IPS-NIHi7 (cell line): ENCODE measurements at regions not wholly inside any gene's neighbourhood (a gene's known extent, or its start where the extent isn't known, plus 50 kb on each side); places are given as distances from the start of the nearest gene placed in this dataset.
"Not testable (repeated sequence)": the region's sequence is repeated elsewhere in the genome, so short reads cannot be mapped to it uniquely, and the experiment has no call there.

Experiments used
- DNase-seq: peaks from one replicate; pipeline ENCODE4 v3.0.0; 2012; ENCODE audit warnings: mixed read lengths; ENCODE audit errors: extremely low spot score

DNA sequence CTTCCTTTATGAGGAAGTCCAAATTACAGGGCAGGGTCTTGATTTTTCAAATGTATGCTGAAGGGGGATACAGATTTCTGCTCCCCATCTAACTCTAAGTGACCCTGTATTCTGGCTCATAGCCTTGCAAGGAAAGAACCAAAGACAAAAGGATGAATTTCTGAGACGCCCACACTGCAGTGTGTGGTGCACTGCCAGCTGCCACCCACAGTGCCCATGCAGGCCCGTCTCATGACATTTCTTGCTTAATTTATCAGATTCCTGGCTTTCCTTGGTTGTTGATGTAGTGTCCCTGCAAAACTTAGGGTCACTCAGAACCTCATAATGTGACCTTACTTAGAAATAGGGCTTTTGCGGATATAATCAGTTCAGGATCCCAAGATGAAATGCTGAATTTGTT, 68.0 kb downstream of the CBLN4 start:
- DNase-seq, result no peak

DNA sequence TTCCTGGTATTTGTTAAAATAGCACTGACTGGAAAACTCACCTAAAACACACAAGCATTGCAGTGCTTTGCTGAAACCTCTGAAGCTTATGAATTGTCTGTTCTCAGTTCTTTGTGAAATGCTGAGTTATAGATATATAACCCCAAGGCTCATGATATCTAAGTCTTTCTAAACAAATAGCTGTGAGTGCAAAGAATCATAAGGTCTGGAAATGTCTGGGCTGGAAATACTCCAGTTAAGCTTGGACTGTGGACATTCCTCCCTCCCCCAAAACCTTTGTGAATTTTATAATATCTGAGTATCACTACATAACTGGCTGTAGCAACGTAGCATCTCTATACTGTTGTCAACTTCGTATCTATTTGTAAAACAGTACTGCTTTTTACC, 69.1 kb downstream of the CBLN4 start:
- DNase-seq, result no peak

DNA sequence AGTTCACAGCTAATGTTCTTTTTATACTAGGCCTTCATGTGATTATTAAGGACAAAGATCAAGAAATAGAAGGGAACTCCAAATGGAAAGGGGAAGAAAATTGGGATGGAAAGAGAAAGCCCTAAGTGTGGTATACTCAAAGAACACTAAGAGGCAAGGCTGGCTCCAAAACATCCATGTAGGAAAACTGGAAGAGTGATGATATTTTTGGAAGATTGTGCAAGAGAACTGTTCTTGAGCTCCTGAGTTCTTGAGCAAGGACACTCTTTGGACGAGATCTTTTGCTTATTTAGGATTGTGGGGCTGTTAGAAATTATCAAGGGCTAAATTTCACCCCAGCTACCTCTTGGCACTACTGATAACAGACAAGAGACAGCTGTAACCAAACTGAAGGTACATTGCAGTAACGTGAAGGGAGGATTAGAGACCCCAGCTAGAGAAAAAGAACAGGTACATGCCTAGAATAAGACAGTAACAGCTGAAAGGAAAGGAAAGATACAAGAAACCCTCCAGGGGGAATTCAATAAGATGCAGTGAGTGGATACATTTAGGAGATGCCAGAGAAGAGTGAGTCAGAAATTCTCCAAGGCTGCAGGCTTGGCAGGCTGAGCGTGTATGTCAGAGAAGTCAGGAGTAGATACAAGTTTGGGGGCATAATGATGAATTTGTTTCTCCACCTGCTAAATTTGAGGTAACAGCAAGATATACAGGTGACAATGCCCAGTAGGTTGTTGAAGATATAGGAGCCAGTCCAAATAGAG, 69.7 kb downstream of the CBLN4 start:
- DNase-seq, result no peak

DNA sequence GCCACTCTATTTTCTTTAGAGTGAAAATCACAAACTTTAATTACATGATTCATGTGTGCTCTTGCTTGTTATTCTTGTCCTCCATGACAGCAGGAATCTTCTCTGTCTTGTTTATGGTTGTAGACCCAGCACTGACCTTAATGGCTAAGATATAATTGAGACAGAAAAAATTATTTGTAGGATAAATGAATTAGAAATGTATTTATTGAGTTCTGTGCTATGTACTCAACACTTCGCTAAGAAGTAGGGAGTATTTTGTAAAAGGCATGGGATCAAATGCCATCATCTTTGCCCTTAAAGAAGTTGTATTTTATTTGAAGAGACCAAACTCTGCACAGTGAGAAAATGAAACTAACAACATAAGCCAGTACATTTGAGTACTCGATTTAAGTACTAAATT, 71.2 kb downstream of the CBLN4 start:
- DNase-seq, result no peak

DNA sequence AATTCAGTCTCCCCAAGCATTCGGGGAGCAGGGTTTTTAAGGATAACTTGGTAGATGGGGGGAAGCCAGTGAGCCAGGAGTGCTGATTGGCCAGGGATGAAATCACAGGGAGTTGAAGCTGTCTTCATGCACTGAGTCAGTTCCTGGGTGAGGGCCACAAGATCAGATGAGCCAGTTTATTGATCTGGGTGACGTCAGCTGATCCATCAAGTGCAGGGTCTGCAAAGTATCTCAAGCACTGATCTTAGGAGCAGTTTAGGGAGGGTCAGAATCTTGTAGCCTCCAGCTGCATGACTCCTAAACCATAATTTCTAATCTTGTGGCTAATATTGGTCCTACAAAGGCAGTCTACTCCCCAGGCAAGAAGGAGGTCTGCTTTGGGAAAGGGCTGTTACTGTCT, 74.4 kb downstream of the CBLN4 start:
- DNase-seq, result not testable (repeated sequence)

DNA sequence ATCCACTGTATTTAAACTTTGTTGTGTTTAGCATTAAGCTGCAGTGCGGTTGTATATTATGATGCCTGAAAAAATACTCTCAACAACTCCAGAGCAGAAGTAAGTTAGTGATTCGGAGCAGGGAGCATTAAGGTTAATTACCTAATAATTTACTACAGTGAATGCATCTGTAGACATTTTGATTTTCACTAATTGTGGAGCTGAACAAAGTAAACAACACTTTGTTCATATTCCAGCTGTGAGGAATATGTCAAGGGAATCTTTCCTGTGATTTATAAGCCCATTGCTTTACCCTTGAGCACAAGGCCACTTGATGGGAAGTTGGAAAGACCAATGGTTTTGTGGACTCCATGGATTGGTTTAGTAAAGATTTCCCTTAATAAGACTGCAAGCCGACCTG, 77.1 kb downstream of the CBLN4 start:
- DNase-seq, result no peak

DNA sequence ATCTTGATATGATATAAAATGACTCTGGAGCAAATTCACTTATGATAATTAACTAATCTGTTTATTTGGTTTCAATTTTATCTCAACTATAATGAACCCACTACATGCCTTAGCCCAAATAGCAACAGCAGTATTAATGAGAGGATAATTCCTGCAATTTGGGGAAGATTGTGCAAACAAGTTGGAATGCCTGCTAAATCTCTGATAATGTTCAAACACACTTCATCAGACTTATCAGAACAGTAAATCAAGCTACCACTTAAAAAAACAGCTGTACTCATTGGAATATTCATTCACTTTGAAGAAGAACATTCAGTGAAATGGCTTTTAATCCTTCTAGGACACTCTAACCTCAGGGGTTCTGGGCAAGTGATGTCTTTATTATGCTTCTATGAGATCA, 85.4 kb downstream of the CBLN4 start:
- no peak for DNase-seq

DNA sequence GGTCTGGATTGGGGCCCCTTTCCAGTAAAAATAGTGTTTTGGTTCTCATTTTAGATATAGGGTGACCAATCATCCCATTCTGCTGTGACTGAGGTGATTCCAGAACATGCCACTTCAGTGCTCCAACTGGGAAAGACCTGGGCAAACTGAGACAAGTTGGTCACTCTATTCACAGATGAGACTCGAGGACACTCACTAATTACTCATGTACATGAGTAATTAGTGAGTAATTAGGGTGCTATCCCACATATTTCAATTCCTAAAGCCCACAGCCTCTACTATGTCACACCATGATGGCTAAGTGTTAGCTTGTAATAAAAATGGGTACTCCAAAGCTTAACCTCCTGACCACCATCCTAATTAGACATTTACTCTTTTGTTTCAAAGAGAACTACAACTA, 86.0 kb downstream of the CBLN4 start:
- no peak for DNase-seq

DNA sequence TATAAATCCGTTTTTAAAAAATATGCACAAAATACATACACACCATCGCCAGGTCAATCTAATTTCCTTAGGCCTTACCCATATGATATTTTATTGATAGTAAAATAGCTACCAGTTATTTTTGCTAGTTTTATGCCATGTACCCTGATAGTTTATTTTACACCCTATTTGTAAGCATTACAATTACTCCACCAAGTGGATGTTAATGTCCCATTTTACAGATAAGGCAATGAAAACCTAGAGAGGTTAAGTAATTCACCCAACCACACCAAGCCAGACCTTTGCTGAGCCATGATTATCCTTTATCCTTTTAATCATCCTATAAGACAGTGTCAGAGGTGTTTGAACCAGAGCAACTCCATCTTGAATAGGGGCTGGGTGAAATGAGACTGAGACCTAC, 86.8 kb downstream of the CBLN4 start:
- no peak for DNase-seq

DNA sequence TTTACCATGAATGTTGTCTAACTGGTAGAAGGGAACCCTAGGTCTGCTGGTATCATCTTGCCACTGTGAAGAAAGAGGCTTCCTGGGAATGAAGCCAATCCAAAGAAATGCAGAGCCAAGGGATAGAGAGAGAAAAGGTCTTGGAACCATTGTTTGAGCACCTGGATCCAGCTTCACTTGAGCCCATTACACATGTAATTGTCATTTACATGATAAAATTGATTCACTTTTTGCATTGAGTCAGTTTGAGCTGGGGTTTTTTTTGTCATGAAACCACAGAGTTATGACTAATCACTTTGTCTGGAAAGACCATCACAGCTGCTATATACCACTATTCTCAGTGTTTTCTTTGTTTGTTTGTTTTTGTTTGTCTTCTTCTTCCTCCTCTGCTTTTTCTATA, 112.3 kb downstream of the CBLN4 start:
- no peak for DNase-seq

DNA sequence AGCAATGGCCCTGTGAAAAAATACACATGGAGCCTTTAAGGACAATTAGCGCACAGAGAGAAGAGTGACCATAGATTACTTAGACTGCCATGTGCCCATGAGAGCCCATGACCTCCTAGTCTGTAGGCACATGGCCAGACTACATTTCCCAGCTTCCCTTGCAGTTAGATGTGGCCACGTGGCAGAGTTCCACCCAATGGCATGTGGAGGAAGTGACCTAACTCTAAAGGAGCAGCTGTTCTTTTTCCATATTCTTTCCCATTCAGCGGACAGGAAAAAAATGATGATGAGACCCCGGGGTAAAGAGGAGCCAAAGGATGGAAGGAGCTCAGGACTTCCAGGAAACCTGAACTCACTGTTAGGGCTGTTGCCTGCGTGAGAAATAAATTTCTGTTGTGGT, 116.6 kb downstream of the CBLN4 start:
- DNase-seq, result no peak

DNA sequence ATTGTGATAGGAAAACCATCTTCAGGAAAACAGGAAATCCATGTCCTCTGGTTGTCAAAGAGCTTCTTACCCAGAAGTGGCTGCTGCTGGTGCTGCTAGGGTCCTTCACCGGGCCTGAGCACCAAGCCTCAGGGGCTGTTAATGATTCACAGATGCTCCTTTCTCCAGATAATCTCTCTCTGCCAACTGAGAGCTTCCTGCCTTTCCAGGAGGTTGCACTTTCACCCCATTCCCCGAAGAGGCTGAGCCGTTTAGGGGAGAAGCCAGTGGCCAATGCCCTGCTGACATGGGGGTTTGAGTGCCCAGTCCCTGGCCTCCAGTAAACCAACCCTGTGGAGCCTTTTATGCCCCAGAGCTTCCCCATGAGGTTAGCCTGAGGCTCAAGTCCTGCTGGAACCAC, 122.4 kb downstream of the CBLN4 start:
- no peak for DNase-seq

DNA sequence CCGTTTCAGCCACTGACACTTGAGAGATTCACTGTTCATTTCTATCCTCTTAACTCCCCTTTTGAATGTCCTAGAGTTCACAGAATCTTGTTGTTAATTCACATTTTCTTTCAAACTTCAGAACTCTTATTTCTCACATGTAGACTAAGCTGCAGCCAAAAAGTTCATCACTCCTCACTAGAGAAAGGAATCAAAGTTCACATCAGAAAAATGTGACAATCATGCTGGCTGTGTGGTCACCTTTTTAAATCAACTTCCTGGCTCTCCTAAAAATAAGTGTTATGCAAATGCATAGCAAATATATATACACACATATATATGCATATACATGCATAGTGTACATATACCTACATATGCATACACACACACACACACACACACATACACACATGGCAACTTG, 123.0 kb downstream of the CBLN4 start:
- DNase-seq, result no peak

DNA sequence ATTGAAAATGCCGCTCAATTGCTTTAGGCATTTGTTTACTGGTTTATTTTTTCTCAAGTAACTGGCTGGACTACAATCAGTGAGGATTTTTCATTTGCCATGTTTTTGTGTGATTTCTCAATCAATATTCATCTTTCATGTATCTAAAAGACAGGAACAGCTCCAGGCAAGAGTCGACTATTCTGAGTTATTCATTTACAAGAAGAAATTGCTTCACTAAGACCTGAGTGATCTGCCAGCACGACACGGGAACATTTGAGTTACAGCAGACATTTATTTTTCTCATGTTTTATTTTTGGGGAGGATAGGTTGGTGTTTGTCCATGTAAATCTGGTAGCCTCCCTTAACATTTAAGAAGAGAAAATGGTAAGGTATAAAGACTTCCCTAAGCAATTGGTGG, 124.1 kb downstream of the CBLN4 start:
- DNase-seq, result no peak

DNA sequence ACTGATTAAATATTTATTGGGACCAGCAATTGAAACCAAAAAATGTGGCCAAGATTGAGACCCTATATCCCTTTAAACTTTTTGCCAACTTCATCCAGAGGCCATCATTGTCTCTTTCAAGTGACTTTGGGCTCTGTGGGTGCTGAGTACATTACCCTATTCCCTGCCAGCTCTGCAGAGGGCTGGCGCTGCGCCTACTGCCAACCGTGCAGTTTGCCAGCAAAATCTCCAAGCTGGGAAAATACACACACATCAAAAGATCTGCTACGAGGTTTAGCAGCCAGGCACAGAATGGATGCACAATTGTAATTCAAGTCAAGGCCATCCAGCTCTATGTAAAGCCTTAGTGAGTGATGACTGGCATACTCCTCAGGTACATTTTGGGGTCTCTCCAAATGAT, 125.0 kb downstream of the CBLN4 start:
- no peak for DNase-seq

DNA sequence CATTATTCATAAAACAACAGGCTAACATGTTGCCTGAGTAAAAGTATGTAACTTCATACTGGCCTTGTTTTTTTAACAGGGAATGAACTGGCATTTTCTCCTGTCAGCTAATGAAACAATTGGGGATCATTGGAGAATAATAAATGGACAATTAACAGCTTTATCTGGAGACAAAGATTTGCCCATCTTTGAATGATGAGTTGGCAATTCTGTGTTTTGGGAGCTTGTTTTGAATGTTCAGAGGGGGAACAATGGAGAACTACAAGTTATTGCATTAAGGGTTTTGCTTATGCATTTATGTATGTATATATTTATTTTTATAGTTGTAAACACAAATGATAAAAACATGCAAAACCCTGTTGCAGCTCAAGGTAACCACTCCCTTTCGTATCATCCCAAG, 150.3 kb downstream of the CBLN4 start:
- no peak for DNase-seq

DNA sequence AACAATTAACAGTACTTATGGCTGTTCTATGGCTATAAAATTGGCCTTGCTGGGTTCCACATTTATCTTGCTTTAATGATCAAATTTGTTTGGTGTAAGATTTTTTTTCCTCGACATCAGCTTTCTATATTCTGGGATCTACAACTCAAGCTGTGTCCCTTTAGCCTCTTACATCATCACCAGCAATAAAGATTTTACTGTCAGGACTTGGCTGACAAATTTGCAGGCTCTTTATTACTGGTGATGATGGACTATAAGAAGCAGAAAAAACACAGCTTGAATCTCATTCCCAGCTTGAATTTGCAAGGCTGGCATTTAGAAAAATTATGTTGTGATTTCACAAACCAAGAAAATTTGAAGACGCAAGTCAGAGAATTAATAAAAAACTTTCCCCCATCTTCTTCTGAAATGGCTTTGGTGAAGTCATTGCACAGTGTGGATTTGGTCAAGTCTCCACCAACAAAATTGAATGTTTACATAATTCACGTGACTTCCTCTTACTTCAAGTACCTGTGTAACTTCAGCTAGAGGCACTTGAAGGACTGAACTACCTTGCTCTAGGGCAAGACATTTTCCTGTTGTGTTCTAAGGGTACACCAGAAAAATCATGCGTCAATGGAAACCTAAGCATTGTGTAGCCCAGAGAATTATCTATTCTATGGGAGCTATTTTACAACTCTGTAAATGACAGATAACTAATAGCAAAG, 175.0 kb downstream of the CBLN4 start:
- DNase-seq, result no peak

DNA sequence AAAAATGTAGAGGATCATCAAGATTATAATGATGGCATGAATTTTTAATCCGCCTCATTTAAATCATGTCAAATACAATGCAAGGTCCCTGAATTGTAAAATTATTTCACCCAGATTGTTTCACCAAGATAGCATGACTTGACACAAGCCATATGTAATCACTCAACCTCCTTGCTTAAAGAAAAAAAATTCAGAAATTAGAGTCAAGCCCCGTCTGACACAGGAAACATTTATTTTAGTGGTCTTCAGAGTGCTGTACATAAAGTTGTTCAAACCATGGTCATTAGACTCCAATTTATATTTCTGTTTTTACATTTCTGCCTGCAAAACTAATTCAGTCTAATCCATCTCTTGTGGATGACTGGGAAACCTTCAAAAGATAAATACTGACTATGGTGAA, 200.2 kb downstream of the CBLN4 start:
- no peak for DNase-seq

DNA sequence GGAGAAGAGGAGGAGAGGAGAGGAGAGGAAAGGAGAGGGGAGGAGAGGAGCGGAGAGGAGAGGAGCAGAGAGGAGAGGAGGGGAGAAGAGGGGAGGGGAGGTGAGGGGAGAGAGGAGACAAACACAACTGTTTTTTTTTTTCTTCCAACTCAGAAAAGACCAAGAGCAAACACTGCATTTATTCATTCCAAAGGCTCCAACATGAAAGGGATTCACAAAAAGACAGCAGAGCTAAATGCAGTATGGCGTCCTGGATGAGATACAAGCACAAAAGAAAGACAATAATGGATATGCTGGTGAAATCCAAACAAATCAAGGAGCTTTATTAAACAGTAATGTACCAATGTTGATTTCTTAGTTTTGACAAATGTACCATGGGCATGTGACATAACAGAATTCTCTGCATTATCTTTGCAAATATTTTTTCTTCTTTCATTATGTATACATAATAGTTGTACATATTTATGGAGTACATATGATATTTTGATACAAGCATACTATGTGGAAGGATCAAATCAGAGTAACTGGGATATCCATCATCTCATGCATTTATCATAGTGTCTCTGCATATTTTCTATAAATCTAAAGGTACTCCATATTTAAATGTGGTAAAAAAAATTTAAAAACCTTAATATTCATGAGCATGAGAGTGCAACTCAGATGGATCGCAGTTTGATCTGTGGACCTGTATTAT, 204.6 kb downstream of the CBLN4 start:
- DNase-seq, result no peak

DNA sequence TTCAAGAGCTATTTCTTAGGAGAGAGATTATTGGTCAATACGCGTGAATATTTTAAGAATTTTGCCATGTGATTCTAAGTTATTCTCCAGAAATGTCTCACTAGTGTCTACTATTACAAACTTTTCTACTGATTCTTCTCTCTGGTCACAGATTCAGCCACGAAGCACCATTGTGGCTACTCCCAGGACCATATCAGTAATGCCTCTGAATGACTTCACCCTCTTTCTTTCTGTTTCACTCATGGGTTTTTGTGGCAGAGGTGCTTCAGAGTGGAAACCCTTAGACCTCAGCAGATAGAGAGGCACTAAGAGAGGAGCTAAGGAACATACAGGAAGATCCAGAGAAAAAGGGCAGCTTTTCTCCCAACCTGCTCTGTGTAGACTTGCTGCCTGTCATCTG, 211.3 kb downstream of the CBLN4 start:
- DNase-seq, result no peak

DNA sequence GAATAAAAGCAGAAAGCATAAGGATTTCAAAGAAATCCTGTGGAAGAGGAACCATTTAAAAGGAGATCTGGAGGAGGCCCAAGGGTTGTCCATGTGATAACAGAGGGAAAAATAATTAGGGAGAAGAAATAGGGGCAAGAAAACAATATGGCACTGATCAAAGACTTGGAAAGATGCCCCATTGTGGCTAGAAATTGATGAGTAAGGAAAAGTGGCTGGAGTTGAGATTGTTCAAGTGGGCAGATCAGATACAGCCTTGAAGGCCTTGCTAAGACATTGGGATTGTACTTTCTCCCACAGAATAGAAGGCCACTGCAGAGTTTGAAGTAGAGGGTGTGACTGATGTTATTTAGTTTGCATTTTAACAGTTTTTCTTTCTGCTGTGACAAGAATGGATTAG, 213.3 kb downstream of the CBLN4 start:
- no peak for DNase-seq

DNA sequence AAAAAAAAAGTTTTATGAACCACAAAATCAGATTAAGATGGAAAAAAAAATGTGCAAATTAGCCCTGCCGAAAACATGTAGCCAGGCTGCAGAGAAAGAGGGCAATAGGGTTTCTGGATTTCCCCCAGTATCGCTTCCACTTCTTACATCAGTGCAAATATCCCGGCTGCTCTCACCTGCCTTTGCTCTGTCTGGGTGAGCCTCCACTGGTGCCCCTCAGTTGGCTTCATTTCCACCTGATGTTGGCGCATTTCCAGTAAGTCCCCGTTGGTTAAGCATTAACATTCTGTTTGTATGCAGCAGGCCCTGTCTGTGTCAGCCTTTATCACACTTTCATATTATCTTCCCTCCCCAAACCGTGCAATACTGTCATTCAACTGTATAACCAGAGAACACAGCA, 215.1 kb downstream of the CBLN4 start:
- no peak for DNase-seq

DNA sequence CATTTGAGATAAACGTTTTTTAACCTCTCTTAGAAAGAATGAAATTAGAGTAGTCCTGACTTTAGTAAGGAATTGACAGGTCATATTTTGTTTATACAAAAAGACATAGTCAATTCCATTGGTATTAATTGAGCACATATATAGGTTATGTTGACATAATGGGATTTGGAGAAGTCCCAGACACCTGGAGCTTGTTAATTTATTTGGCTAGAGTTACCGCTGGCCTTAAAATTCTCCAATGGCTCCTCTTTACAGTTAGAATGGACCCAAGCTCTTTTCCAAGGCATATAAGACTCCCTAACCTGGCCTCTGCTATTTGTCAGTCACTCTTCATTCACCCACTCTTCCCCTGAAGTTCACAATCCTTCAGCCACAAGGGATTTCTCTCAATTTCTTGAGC, 221.3 kb downstream of the CBLN4 start:
- no peak for DNase-seq
